ENCODE measurements at regions not wholly inside any gene's neighbourhood (a gene's known extent, or its start where the extent isn't known, plus 50 kb on each side); places are given as distances from the start of the nearest gene placed in this dataset.

DNA sequence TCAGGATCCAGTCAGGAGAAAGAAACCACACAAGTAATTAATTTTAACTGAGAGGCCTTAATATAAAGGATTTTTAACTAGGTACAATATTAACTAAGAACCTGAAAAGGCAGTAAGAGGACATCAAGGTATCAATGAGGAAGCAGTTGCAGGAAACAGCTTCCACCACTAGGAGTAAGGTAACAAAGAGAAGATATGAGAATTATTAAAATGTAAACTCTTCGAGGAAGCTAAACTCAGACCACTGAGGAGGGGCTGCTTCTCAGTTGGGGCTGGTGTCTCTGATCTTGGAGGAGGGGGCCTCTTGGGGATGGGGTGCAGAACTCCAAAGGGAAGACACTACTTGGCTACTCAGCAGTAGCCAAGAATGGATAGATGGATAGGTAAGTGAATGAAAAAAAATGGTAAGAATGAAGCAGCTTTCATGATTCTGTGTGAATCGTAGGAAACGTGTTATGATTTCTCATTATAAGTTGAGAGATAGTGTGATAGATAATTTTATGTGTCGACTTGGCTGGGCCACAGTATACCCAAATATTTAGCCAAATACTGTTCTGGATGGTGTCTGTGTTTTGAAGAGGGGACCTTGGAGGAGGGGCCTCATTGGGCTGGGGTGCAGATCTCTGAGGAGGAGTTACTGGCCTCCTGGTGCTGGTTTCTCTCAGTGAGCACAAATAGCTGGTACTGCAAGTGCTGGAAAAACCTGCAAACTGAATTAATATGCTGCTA, 547.7 kb upstream of the LRRTM1 start (continued):
- TF ChIP-seq, protein P1, sequence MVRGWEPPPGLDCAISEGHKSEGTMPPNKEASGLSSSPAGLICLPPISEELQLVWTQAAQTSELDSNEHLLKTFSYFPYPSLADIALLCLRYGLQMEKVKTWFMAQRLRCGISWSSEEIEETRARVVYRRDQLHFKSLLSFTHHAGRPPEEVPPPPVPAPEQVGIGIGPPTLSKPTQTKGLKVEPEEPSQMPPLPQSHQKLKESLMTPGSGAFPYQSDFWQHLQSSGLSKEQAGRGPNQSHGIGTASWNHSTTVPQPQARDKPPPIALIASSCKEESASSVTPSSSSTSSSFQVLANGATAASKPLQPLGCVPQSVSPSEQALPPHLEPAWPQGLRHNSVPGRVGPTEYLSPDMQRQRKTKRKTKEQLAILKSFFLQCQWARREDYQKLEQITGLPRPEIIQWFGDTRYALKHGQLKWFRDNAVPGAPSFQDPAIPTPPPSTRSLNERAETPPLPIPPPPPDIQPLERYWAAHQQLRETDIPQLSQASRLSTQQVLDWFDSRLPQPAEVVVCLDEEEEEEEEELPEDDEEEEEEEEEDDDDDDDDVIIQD (CRISPR knock-in tag; IDR thresholded peaks at IDR 0.05): no peak
- TF ChIP-seq, protein P2, sequence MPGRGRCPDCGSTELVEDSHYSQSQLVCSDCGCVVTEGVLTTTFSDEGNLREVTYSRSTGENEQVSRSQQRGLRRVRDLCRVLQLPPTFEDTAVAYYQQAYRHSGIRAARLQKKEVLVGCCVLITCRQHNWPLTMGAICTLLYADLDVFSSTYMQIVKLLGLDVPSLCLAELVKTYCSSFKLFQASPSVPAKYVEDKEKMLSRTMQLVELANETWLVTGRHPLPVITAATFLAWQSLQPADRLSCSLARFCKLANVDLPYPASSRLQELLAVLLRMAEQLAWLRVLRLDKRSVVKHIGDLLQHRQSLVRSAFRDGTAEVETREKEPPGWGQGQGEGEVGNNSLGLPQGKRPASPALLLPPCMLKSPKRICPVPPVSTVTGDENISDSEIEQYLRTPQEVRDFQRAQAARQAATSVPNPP (IDR thresholded peaks at IDR 0.05; ENCODE audit: borderline replicate concordance, insufficient read depth, insufficient read length): no peak

DNA sequence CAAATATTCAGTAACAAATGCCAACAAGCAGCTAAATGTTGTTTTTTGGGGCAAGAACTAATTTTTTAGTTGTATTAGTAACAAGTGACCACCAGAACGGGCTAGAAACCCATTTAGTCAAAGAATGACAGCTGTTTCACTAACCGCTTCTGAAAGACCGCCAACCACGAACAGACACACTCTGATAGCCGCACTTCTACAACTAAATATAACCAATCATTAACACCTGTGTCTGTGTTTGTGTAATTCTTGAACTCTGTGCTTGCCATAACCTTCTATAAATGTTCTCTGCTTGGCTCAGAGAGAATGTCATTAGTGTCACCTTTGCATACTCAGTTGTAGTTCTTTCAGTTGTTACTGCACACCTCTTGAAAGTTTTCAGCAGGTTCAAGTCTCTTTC, 526.3 kb upstream of the LRRTM1 start:
- in situ Hi-C loops (cut with MboI) (no loop called here), intact Hi-C loops (cut with micrococcal nuclease) (no loop called here)
- no peak overlapping the region for H3K27ac ChIP-seq (ENCODE audit: extremely low read depth, low read depth, low read length)
- FAIRE-seq (no peak), ATAC-seq (no peak), DNase-seq (ENCODE audit: extremely low read depth in 1 of 4, low spot score in 3 of 4) (no peak)
- no peaks in the 10 kb centered on the region for H3K4me1 ChIP-seq (replicated peaks in 1 of 2; ENCODE audit: control insufficient read depth in 2 of 2, insufficient read depth in 2 of 2, low read length in 2 of 2)
- H3K79me2 ChIP-seq (ENCODE audit: control insufficient read depth, insufficient read depth, low read length): no peaks in the 10 kb centered on the region
- no peak overlapping the region for H3K9ac ChIP-seq (ENCODE audit: insufficient read depth in 1 of 2, low read depth in 2 of 2, low read length in 2 of 2)
- POLR2A ChIA-PET: no interaction called here
- no peaks in the 10 kb centered on the region for H3K36me3 ChIP-seq (ENCODE audit: control insufficient read depth, insufficient read depth, low read length)
- BruUV-seq (replicated peaks): no TSS peak
- no peak overlapping the region for H3K4me3 ChIP-seq
- H3K27me3 ChIP-seq (ENCODE audit: control insufficient read depth in 2 of 2, insufficient read depth in 2 of 2, low read length in 2 of 2): no peaks in the 10 kb centered on the region
- CTCF ChIA-PET (ENCODE audit: low intra/inter-chr PET ratio): no interaction called here
- no peaks in the 10 kb centered on the region; the same call in 1 of the 2 replicates for H3K9me3 ChIP-seq (replicated peaks; ENCODE audit: control insufficient read depth, insufficient read depth, low read depth, low read length)
- 0% methylated on average over 5 of the region's 5 CpGs for WGBS (ENCODE audit: insufficient coverage, low coverage, missing lambda C conversion rate)
- TF ChIP-seq LARP7 (IDR thresholded peaks at IDR 0.05): no peak
- TF ChIP-seq, protein P3, sequence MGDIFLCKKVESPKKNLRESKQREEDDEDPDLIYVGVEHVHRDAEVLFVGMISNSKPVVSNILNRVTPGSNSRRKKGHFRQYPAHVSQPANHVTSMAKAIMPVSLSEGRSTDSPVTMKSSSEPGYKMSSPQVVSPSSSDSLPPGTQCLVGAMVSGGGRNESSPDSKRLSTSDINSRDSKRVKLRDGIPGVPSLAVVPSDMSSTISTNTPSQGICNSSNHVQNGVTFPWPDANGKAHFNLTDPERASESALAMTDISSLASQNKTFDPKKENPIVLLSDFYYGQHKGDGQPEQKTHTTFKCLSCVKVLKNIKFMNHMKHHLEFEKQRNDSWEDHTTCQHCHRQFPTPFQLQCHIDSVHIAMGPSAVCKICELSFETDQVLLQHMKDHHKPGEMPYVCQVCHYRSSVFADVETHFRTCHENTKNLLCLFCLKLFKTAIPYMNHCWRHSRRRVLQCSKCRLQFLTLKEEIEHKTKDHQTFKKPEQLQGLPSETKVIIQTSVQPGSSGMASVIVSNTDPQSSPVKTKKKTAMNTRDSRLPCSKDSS (IDR thresholded peaks at IDR 0.05; ENCODE audit: low read depth, partially characterized antibody): no peak
- no peak for TF ChIP-seq SMARCC2 (IDR thresholded peaks at IDR 0.05; ENCODE audit: low read depth)
- TF ChIP-seq ZNF785 (CRISPR knock-in tag; IDR thresholded peaks at IDR 0.05): no peak
- TF ChIP-seq ZNF263 (CRISPR knock-in tag; IDR thresholded peaks at IDR 0.05; ENCODE audit: borderline replicate concordance): no peak
- no peak for TF ChIP-seq HNRNPL (IDR thresholded peaks at IDR 0.05; ENCODE audit: low read depth, low read length)
- H2AFZ ChIP-seq (ENCODE audit: low read depth, low read length): no peak overlapping the region
- no peaks in the 10 kb centered on the region for H4K20me1 ChIP-seq (replicated peaks; ENCODE audit: control insufficient read depth, insufficient read depth, low read length)
- no peaks in the 10 kb centered on the region for H3K9me1 ChIP-seq (ENCODE audit: control insufficient read depth, insufficient read depth, low read length)
- H3K4me2 ChIP-seq (ENCODE audit: insufficient read depth, low read length): no peak overlapping the region
